Small intestine (tissue), 7 donors: ENCODE measurements at regions not wholly inside any gene's neighbourhood (a gene's known extent, or its start where the extent isn't known, plus 50 kb on each side); places are given as distances from the start of the nearest gene placed in this dataset.

Source experiments
- DNase-seq, 2 donors: peaks; one replicate each; pipeline versions ENCODE4 v3.0.0 to v3.0.0-alpha.2; 2013
- FAIRE-seq: peaks from 2 replicates; lab custom pipeline; 2012; peaks lifted over from hg19 to GRCh38; lab: Jason Lieb, UNC
- H3K27ac ChIP-seq, 3 donors: one replicate each; pipeline ENCODE4 v1.5.1; 2013; ENCODE audit warnings: low read length in 2 of 3, mild to moderate bottlenecking in 2 of 3, control low read depth in 1 of 3, inconsistent platforms in 1 of 3, low read depth in 1 of 3, moderate library complexity in 1 of 3
- H3K27me3 ChIP-seq, 3 donors: one replicate each; pipeline ENCODE4 v1.6.1; 2013; ENCODE audit warnings: low read length in 3 of 3, inconsistent platforms in 1 of 3; ENCODE audit not compliant: control insufficient read depth in 3 of 3, insufficient read depth in 3 of 3
- H3K36me3 ChIP-seq, 3 donors: one replicate each; pipeline ENCODE4 v1.6.1; 2013; ENCODE audit warnings: low read length in 3 of 3, inconsistent platforms in 1 of 3, low read depth in 1 of 3, mild to moderate bottlenecking in 1 of 3, moderate library complexity in 1 of 3; ENCODE audit not compliant: control insufficient read depth in 3 of 3, insufficient read depth in 2 of 3
- H3K4me1 ChIP-seq, 3 donors: one replicate each; pipeline ENCODE4 v1.6.1; 2013; ENCODE audit warnings: low read length in 2 of 3, inconsistent platforms in 1 of 3, low read depth in 1 of 3, mild to moderate bottlenecking in 1 of 3, moderate library complexity in 1 of 3; ENCODE audit not compliant: control insufficient read depth in 3 of 3, insufficient read depth in 2 of 3
- H3K4me3 ChIP-seq, 3 donors: one replicate each; pipeline ENCODE4 v1.5.1; 2013; ENCODE audit warnings: low read length in 3 of 3, control low read depth in 1 of 3, inconsistent platforms in 1 of 3, low read depth in 1 of 3, mild to moderate bottlenecking in 1 of 3, moderate library complexity in 1 of 3
- H3K9me3 ChIP-seq, 2 donors: one replicate each; pipeline ENCODE4 v1.6.1; 2013; ENCODE audit warnings: low read depth in 1 of 2, low read length in 1 of 2; ENCODE audit not compliant: control insufficient read depth in 2 of 2, insufficient read depth in 1 of 2
- WGBS, 3 donors: extraction: QIAGEN DNeasy Blood & Tissue Kit; methylation state at CpG; one replicate each; pipeline ENCODE4 v1.1.7; 2013; 5-methylcytosine and 5-hydroxymethylcytosine counted together
- donor health status: healthy with polysubstance abuse.
- donor health status: control.
- donor health status: control.
- donor health status: Bipolar disorder and iron deficiency.
- donor health status: healthy.

DNA sequence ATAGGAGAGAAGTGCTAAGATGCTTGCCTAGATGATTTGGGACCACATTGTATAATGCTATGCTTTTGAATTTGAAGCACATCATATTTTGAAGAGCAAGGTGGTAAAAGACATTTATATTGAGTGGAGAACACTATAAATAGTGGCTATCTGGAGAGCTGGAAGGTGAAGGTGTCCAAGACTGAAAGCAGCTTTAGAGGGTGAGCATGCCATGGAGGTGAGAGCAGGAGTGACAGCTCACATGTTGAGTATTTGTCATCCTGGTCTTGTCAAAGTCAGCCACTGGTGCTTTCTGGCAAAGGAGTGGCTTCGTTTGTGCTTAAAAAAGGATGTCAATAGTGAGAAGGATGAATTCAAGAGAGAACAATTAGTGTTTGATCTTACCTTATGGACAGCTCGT lies 225.9 kb downstream of the COG6 start:
- Histone ChIP-seq H3K9me3 (peaks cover 0 to 11% of the 10 kb centered on the region in 2 donors), H3K4me3 (no peak overlapping the region), H3K4me1 (no peaks in the 10 kb centered on the region), H3K27ac (no peak overlapping the region), H3K36me3 (no peaks in the 10 kb centered on the region), H3K27me3 (no peaks in the 10 kb centered on the region)
- FAIRE-seq (no peak), DNase-seq (no peak)
- 48 to 64% (median 52%) methylated on average over 2 of the region's 2 CpGs for WGBS, 3 donors

DNA sequence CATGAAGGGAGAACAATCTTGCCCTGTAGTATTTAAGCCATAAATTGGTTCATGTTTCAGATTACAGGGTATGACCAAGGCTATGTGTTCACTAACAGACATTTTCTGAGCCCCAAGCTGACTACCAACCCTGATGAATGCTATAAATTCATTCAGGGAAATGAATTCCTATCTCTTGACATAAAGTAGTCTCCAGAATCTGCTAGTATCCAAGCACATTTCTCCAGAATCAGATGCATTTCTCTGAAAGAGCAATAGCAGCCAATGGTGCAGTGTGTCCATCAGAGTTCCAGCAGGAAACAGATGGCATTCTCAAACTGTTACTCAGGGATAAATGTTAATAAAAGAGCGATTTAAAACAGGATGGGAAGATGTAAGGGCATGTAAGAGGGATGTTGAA lies 226.4 kb downstream of the COG6 start:
- no peaks in the 10 kb centered on the region for H3K27me3 ChIP-seq
- DNase-seq (no peak), FAIRE-seq (no peak)
- H3K36me3 ChIP-seq = no peaks in the 10 kb centered on the region
- 52 to 67% (median 59%) methylated on average over 1 of the region's 1 CpG for WGBS, 3 donors
- peaks cover 0 to 11% of the 10 kb centered on the region in 2 donors for H3K9me3 ChIP-seq
- no peaks in the 10 kb centered on the region for H3K4me1 ChIP-seq
- H3K27ac ChIP-seq = no peak overlapping the region
- no peak overlapping the region for H3K4me3 ChIP-seq

DNA sequence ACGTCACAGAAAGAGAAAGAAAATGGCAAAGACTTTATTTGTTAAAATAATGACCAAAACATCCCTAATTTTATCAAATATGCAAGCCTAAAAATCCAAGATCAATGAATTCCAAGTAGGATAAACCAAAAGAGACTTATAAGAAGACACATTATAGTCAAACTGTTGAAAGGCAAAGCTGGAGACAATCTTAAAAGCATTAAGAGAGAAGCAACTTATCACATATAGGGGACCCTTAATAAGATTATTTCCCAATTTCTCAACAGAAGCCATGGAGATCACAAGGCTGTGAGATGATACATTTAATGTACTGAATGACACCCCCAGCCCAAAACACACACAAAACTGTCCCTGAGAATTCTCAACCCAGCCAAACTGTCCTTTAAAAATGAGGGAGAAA lies 228.7 kb downstream of the COG6 start:
- Histone ChIP-seq H3K4me3 (no peak overlapping the region), H3K9me3 (peaks cover 0 to 11% of the 10 kb centered on the region in 2 donors), H3K27ac (no peak overlapping the region), H3K4me1 (no peaks in the 10 kb centered on the region), H3K36me3 (no peaks in the 10 kb centered on the region), H3K27me3 (no peaks in the 10 kb centered on the region)
- FAIRE-seq (no peak), DNase-seq (no peak)
- 0 to 81% (median 0%) methylated on average over 1 of the region's 1 CpG for WGBS, 3 donors

DNA sequence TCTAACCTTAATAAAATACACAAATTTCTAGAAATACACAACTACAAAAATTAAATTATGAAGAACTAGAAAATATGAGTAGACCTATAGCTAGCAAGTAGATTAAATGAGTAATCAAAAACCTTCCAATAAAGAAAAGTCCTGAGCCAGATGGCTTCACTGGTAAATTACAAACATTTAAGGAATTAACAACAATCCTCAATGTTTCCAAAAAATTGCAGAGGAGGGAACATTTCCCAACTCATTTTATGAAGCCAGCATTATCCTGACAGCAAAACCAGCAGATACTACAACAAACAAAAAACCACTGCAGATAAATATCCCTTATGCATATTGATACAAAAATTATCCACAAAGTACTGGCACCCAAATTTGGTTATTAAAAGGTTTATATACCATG lies 230.9 kb downstream of the COG6 start:
- H3K27me3 ChIP-seq = no peaks in the 10 kb centered on the region
- H3K36me3 ChIP-seq = no peaks in the 10 kb centered on the region
- H3K9me3 ChIP-seq = peaks cover 0 to 11% of the 10 kb centered on the region in 2 donors
- peak; percentile 64 for FAIRE-seq
- H3K27ac ChIP-seq = no peak overlapping the region
- DNase-seq = no peak
- no peaks in the 10 kb centered on the region for H3K4me1 ChIP-seq
- no peak overlapping the region for H3K4me3 ChIP-seq

DNA sequence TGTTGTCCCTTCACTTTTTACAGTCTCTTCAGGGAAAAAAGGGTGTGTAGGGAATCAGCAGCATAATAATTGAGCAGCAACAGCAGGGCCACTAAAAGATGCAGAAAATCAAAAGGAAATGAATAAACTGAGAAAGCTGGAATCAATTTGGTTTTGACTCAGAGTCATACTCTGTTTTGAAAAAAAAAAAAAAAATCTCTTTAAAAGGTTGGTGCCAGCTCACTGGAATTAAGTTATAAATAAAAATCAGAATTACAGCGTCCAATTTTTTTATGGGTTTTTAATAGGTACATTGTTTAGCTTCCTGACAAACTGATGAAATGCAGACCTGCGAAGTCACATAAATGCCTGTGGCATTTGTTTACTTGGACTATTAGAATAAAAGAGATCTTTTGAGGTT lies 231.9 kb downstream of the COG6 start:
- FAIRE-seq (no peak), DNase-seq (no peak)
- Histone ChIP-seq H3K4me1 (no peaks in the 10 kb centered on the region), H3K36me3 (no peaks in the 10 kb centered on the region), H3K27me3 (no peaks in the 10 kb centered on the region), H3K27ac (no peak overlapping the region), H3K9me3 (peaks cover 0 to 11% of the 10 kb centered on the region in 2 donors), H3K4me3 (no peak overlapping the region)
- WGBS, 3 donors = 61 to 86% (median 86%) methylated on average over 2 of the region's 2 CpGs

DNA sequence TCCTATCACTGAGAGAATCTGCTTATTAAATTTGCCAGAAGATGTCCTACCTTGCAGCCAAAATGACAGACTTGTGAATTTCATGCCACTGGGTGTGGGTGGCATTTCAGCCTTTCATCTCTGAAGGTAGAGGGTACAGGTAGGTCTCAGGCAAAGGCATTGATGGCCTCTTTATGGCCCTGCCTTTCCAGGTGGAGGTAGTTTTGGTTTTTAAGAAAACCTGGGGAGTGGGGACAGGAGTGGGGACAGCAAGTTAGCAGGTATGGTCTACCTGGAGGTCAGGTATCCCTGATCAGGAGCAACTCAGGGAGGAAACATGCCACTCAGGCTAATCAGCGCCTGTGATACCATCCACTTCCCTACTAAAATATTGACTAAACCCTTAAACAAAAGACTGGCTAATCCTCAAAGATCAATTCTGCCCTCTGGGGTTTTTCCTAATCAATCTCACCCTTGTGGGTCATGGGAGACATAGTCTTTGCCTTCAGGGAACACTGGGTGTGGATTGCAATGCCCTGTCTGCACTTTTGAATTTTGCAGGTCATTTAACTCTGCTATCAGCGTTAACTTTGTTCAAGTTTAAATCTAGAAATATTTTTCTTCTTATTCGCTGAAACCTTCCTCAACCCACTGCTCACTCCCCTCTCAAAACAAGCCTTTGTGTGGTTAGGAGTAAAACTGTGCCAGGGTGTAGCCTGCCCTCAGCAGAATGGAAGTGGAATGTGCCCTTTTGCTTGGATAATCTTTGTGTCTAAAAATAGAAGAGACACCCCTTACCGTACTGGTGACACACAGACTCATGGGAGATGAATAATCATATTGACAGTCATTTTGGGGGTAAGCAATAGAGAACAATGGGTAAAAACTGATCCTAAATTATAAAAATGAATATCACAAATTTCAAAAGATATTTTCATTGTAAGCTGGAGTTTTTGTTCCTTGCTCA lies 233.7 kb downstream of the COG6 start:
- FAIRE-seq (no peak), DNase-seq (no peak)
- H3K4me1 ChIP-seq = no peaks in the 10 kb centered on the region
- H3K4me3 ChIP-seq = no peak overlapping the region
- 15 to 73% (median 47%) methylated on average over 4 of the region's 4 CpGs for WGBS, 3 donors
- H3K27ac ChIP-seq = no peak overlapping the region
- H3K36me3 ChIP-seq = no peaks in the 10 kb centered on the region
- H3K27me3 ChIP-seq = no peaks in the 10 kb centered on the region
- peaks cover 0 to 3% of the 10 kb centered on the region in 2 donors for H3K9me3 ChIP-seq

DNA sequence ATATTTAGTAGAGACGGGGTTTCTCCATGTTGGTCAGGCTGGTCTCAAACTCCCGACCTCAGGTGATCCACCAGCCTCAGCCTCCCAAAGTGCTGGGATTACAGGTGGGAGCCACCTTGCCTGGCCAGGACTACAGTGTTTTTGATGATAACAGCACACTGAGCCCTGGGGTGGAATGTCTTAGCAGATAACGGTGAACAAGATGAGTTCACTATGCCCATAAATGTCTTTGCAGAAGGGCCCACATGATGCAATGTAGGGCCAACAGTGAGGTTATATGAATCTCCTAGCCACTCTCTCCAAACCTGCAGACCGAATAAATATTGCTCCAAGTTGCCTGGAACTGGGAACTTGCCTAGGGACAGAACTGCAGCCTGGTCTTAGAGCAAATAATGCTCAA lies 235.1 kb downstream of the COG6 start:
- WGBS, 3 donors = 69 to 88% (median 83%) methylated on average over 4 of the region's 4 CpGs
- Histone ChIP-seq H3K9me3 (no peaks in the 10 kb centered on the region), H3K4me3 (no peak overlapping the region), H3K27me3 (no peaks in the 10 kb centered on the region), H3K27ac (no peak overlapping the region), H3K36me3 (no peaks in the 10 kb centered on the region), H3K4me1 (no peaks in the 10 kb centered on the region)
- FAIRE-seq (no peak), DNase-seq (no peak)

DNA sequence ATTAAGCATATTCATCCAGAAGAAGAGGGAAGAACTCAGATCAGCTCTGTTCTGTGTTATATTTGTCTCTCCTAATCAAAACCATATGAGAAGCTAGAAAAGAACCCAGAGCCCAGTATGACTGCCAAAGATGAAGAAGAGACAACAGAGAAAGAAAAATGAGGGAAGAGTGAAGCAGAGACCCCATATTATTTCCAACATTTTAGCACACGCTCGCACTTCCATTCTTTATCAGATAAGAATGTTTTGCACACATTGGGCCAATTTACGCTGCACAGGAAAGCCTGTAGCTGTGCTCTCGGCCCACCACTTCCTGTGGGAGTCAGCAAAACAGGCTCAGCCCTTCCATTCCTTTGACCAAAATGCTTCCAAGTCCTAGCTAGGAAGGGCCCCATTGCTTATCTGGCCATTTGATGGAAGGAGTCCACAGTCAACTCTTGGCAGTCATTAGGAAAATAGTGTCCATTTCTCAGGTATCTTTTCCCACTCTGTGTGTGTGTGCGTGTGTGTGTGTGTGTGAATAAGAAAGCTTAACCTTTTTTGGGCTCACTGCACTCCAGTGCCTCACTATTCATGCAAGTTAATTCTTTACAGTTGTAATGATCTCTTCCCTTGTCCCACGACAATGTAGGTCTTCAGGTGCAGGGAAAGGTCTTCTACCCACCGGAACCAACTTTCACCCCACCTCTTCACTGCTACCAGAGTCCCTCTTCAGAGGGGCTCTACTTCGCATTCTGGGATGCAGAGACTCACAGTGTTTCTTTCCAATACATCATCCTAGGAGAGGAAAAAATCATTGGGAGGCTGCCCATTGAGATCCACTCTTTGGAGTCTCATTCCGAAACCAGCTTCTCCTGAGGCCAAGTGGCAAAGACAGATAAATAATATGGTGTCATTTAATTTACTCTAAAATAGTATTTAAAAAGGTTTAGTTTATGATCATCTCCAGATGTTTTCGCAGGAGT lies 237.5 kb downstream of the COG6 start:
- Histone ChIP-seq H3K4me1 (no peaks in the 10 kb centered on the region), H3K4me3 (no peak overlapping the region), H3K36me3 (no peaks in the 10 kb centered on the region), H3K27me3 (no peaks in the 10 kb centered on the region), H3K9me3 (no peaks in the 10 kb centered on the region), H3K27ac (no peak overlapping the region)
- FAIRE-seq = no peak
- no peak for DNase-seq
- 66 to 79% (median 77%) methylated on average over 10 of the region's 10 CpGs for WGBS, 3 donors
